ENCODE measurements at regions not wholly inside any gene's neighbourhood (a gene's known extent, or its start where the extent isn't known, plus 50 kb on each side); places are given as distances from the start of the nearest gene placed in this dataset.
"Not testable (repeated sequence)": the region's sequence is repeated elsewhere in the genome, so short reads cannot be mapped to it uniquely, and the experiment has no call there.

DNA sequence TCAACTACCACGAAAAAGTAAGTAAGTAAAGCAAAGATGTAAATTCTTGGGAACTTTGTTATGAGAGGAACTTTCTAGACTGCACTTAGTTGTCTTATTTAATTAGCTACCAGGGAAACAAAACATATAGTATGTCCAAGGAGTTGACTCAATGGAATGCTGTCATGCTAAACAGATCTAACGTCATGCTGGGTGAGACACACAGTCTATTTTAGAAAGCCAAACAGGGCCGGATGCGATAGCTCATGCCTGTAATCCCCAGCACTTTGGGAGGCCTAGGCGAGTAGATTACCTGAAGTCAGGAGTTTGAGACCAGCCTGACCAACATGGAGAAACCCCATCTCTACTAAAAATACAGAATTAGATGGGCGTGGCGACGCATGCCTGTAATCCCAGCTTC lies 146.4 kb downstream of the NPIPA8 start:
- not testable (repeated sequence) for H3K27ac ChIP-seq; H3K4me1 ChIP-seq (ENCODE audit: low read depth); H3K27me3 ChIP-seq; H3K4me3 ChIP-seq; H3K9me3 ChIP-seq (ENCODE audit: low read depth); DNase-seq (ENCODE audit: low read depth in 1 of 2, low spot score in 1 of 2); H3K36me3 ChIP-seq

DNA sequence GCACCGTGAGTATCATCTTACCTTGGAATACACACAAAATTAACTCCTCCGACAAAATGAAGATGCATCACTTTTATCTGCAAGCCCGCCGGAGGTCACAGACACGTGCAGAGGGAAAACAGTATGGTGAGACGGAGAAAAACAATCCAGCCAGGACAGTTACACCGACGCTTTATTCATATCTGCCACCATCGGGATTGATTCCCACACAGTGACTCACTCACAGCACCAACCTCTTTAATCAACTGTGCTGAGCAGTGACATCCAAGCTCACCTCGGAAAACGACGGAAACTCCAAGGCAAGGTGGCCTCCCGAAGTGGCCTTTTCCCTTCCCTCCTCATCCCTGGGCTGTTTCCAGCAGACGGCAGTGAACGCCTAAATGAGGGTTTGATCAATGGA lies 151.8 kb downstream of the NPIPA8 start:
- not testable (repeated sequence) for H3K27me3 ChIP-seq; H3K4me1 ChIP-seq (ENCODE audit: low read depth); H3K4me3 ChIP-seq; H3K9me3 ChIP-seq (ENCODE audit: low read depth); DNase-seq (ENCODE audit: low read depth in 1 of 2, low spot score in 1 of 2); H3K36me3 ChIP-seq; H3K27ac ChIP-seq

DNA sequence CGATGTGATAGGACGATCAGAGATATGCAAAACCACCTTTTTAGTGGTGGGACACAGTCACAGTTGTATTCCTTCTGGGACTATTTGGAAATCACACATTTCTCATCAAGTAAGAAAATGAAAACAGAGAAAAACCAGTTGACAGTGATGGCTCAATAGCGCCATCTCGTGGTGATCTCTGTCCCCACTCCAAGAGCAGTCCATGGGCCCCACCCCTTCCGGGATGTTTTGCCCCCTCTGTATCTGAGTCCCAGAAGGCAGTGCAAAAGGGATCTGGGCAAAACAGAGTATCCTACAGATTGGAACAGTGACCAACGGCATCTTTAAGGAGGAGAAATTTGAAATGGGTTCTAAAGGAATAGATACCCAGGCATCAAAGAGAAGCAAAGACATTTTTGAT lies 155.5 kb downstream of the NPIPA8 start:
- not testable (repeated sequence) for H3K36me3 ChIP-seq; H3K27me3 ChIP-seq; DNase-seq (ENCODE audit: low read depth in 1 of 2, low spot score in 1 of 2); H3K27ac ChIP-seq; H3K4me3 ChIP-seq; H3K9me3 ChIP-seq (ENCODE audit: low read depth); H3K4me1 ChIP-seq (ENCODE audit: low read depth)

- not testable (repeated sequence) for H3K27me3 ChIP-seq; H3K9me3 ChIP-seq (ENCODE audit: low read depth); DNase-seq (ENCODE audit: low read depth in 1 of 2, low spot score in 1 of 2); H3K4me1 ChIP-seq (ENCODE audit: low read depth); H3K4me3 ChIP-seq; H3K36me3 ChIP-seq; H3K27ac ChIP-seq
These were observed 162.5 kb downstream of the NPIPA8 start for GRCh38 chr16:18173945-18174497.

DNA sequence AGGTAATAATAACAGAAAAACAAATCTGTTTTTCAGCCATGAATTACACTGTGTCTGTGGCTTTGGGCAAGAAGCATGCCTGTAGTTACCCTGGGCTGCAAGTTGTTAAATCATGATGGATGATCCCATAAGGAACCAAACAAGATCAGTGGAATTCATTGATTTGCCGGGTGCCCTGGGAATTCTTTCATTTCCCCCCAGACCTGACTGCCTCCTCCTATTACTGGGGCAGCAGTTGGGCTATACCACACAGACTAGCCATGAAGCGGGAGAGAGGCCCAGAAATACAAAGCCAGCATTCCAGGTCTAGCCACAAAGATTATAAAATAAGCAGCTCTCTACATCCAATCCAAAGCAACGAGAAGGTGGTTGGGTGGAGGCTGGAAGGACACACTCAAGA lies 174.2 kb downstream of the NPIPA8 start:
- not testable (repeated sequence) for H3K4me1 ChIP-seq (ENCODE audit: low read depth); H3K36me3 ChIP-seq; H3K4me3 ChIP-seq; H3K27me3 ChIP-seq; H3K27ac ChIP-seq; DNase-seq (ENCODE audit: low read depth in 1 of 2, low spot score in 1 of 2); H3K9me3 ChIP-seq (ENCODE audit: low read depth)

DNA sequence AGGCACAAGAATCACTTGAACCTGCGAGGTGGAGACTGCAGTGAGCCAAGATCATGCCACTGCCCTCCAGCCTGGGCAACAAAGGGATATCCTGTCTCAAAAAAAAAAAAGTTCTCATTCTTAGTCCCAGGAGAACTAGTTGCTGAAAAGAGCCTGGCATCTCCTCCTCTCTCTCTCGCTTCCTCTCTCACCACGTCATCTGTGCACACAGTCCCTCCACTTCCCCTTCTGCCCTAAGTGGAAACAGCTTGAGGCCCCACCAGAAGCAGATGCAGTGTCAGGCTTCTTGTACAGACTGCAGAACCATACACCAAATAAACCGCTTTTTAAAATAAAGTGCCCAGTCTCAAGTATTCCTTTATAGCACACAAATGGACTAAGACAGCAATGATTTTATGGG lies 175.3 kb downstream of the NPIPA8 start:
- H3K4me3 ChIP-seq; H3K36me3 ChIP-seq; H3K9me3 ChIP-seq (ENCODE audit: low read depth); H3K27me3 ChIP-seq; H3K4me1 ChIP-seq (ENCODE audit: low read depth); DNase-seq (ENCODE audit: low read depth in 1 of 2, low spot score in 1 of 2); H3K27ac ChIP-seq: not testable (repeated sequence)

- H3K4me3 ChIP-seq, H3K27ac ChIP-seq, H3K27me3 ChIP-seq: not testable (repeated sequence)
These were observed 177.4 kb downstream of the NPIPA8 start for GRCh38 chr16:18159185-18159584.

GRCh38 chr16:18157854-18158253 lies 178.7 kb downstream of the NPIPA8 start:
- not testable (repeated sequence) for H3K9me3 ChIP-seq (ENCODE audit: low read depth); H3K27me3 ChIP-seq; H3K36me3 ChIP-seq; H3K27ac ChIP-seq; H3K4me1 ChIP-seq (ENCODE audit: low read depth); DNase-seq (ENCODE audit: low read depth in 1 of 2, low spot score in 1 of 2); H3K4me3 ChIP-seq

More at GRCh38 chr16:18159185-18159584, 177.4 kb downstream of the NPIPA8 start:
- not testable (repeated sequence) for H3K36me3 ChIP-seq; DNase-seq (ENCODE audit: low read depth in 1 of 2, low spot score in 1 of 2); H3K9me3 ChIP-seq (ENCODE audit: low read depth); H3K4me1 ChIP-seq (ENCODE audit: low read depth)

DNA sequence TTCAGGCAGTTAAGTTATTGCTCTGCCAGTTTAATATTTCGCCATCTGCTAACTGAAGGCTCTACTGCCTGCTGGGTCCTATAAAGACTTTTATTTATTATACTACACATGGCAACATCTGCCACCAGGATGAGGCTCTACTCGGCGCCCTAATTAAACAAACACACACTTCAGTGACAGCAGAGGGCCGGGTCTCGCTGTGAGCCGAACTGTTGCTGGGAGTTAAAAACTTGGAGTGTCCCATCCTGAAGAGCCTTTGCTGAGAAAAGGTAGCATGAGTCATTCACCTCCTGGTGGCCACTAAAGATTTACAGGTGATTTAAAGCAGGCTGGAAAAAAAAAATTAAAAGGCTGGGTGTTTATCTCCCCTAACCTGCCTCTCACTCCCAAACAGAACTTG lies 183.7 kb downstream of the NPIPA8 start:
- not testable (repeated sequence) for DNase-seq (ENCODE audit: low read depth in 1 of 2, low spot score in 1 of 2); H3K36me3 ChIP-seq; H3K27ac ChIP-seq; H3K27me3 ChIP-seq; H3K4me1 ChIP-seq (ENCODE audit: low read depth); H3K4me3 ChIP-seq; H3K9me3 ChIP-seq (ENCODE audit: low read depth)

DNA sequence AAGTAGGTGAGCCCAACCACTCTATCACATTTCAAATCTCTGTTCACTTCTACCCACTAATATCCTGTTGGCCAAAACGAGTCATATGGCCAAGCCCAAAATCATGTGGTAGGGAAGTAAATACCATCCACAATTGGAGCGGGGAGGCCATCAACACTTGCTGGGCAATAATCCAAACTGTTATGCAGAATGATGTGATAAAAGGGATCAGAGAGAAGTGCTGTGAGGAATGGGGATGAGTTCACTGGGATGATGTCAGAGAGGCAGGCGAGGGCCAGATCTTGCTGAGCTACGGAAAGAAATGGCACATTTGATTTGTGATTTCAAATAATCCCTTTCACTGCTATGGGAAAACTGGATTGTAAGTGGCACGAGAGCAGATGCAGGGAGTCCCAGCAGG lies 188.4 kb downstream of the NPIPA8 start:
- not testable (repeated sequence) for DNase-seq (ENCODE audit: low read depth in 1 of 2, low spot score in 1 of 2); H3K27ac ChIP-seq; H3K4me1 ChIP-seq (ENCODE audit: low read depth); H3K4me3 ChIP-seq; H3K36me3 ChIP-seq; H3K9me3 ChIP-seq (ENCODE audit: low read depth); H3K27me3 ChIP-seq

DNA sequence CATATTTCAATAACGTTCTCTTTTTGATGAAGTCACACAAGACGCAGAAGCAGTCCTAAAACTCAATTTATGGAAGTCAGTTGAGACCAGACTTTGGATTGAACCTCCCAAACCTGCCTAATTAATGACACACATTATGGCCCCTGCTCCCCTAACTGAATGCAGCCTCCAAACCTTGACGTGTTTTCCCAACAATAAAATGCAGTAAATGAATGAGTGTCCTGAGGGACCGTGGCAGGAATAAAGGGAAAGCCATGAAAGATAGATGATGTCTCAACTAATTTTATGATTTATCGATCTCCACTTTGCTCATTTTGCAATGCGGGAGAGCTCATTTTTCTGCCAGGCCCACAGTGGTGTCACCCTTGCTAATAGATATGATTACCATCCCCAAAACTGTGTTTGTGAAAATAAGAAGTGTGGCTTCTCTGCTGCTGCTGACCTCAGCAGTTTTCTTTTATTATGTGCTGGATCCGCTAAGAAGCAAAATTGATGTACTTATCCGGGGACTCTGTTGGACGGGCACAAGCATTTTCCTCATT lies 189.9 kb downstream of the NPIPA8 start:
- DNase-seq (ENCODE audit: low read depth in 1 of 2, low spot score in 1 of 2); H3K27me3 ChIP-seq; H3K4me3 ChIP-seq; H3K4me1 ChIP-seq (ENCODE audit: low read depth); H3K27ac ChIP-seq; H3K9me3 ChIP-seq (ENCODE audit: low read depth); H3K36me3 ChIP-seq: not testable (repeated sequence)

DNA sequence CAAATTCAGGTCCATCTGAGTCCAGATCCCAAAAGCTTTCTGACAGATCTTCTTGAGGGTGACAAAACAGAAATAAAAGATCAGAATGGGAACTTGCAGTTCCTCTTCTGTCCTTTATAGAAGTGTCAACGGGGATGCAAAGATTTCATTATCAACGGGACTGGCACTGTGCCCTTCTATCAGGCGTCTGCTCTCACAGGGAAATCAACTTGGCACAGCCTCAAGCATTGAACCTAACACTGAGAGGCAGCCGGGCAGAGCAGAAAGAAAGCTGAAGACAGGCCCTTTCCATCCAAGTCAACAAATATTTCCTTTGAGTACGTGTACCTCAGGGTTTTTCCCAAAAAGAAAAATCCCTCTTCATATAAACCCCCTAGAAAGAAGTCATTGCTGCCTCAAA lies 194.5 kb downstream of the NPIPA8 start:
- H3K9me3 ChIP-seq (ENCODE audit: low read depth); H3K4me1 ChIP-seq (ENCODE audit: low read depth); H3K36me3 ChIP-seq; H3K27me3 ChIP-seq; H3K27ac ChIP-seq; DNase-seq (ENCODE audit: low read depth in 1 of 2, low spot score in 1 of 2); H3K4me3 ChIP-seq: not testable (repeated sequence)

DNA sequence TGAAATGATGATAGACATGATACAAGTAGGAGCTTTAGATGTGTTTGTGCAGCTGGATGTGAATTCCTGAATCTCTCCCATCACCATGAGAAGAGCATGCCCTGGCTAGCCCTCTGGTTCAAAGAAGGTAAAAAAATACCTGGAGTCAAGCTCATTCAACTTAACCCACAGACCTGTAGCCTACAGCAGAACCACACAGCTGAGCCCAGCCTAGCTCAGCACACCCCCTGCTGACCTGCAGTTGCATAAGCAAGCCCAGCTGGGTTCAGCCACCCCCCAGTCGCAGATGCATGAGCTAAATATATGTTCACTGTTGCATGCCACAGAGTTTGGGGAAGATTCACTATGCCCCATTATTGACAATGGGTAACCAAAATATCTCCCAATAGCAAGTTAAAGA lies 200.2 kb downstream of the NPIPA8 start:
- H3K27me3 ChIP-seq; DNase-seq (ENCODE audit: low read depth in 1 of 2, low spot score in 1 of 2); H3K4me1 ChIP-seq (ENCODE audit: low read depth); H3K27ac ChIP-seq; H3K4me3 ChIP-seq; H3K9me3 ChIP-seq (ENCODE audit: low read depth); H3K36me3 ChIP-seq: not testable (repeated sequence)

GRCh38 chr16:18135024-18135423 lies 201.5 kb downstream of the NPIPA8 start:
- not testable (repeated sequence) for DNase-seq (ENCODE audit: low read depth in 1 of 2, low spot score in 1 of 2); H3K4me1 ChIP-seq (ENCODE audit: low read depth); H3K9me3 ChIP-seq (ENCODE audit: low read depth); H3K36me3 ChIP-seq; H3K27me3 ChIP-seq; H3K27ac ChIP-seq; H3K4me3 ChIP-seq
